Neural progenitor cell (in vitro differentiated cells): ENCODE measurements at regions not wholly inside any gene's neighbourhood (a gene's known extent, or its start where the extent isn't known, plus 50 kb on each side); places are given as distances from the start of the nearest gene placed in this dataset.

Source experiments
- CTCF ChIP-seq: fragments of 200-600 bp; sonication (generic); IDR thresholded peaks from 2 replicates; pipeline ENCODE4 v1.5.1; 2017; ENCODE audit warnings: antibody characterized with exemption, mild to moderate bottlenecking
- EZH2 ChIP-seq: fragments of 200-600 bp; sonication (generic); IDR thresholded peaks from 2 replicates; pipeline ENCODE4 v1.6.1; 2017; ENCODE audit warnings: antibody characterized with exemption, mild to moderate bottlenecking, moderate library complexity
- EZH2phosphoT487 ChIP-seq: fragments of 200-600 bp; sonication (generic); IDR thresholded peaks from 2 replicates; pipeline ENCODE4 v1.6.1; 2017; ENCODE audit warnings: antibody characterized with exemption

- TF ChIP-seq CTCF (no peak), EZH2 (no peak), EZH2phosphoT487 (no peak)
Observed at GRCh38 chr9:86483496-86483895, 129.3 kb upstream of the TUT7 start.
